Mesendoderm (in vitro differentiated cells): ENCODE measurements at regions not wholly inside any gene's neighbourhood (a gene's known extent, or its start where the extent isn't known, plus 50 kb on each side); places are given as distances from the start of the nearest gene placed in this dataset.

Source experiments
- DNase-seq: peaks from one replicate; pipeline ENCODE4 v3.0.0; 2013
- H2AK5ac ChIP-seq: 2 replicates; pipeline ENCODE4 v1.6.1; 2013; ENCODE audit warnings: low read length, inconsistent platforms
- H2BK120ac ChIP-seq: 2 replicates; pipeline ENCODE4 v1.6.1; 2013; ENCODE audit warnings: low read depth, mild to moderate bottlenecking, low read length, moderate library complexity, mixed read lengths
- H2BK15ac ChIP-seq: replicated peaks from 2 replicates; pipeline ENCODE4 v1.6.1; 2013; ENCODE audit warnings: low read depth, mild to moderate bottlenecking, moderate library complexity
- H2BK5ac ChIP-seq: 2 replicates; pipeline ENCODE4 v1.6.1; 2013; ENCODE audit warnings: low read length, inconsistent platforms
- H3K18ac ChIP-seq: 2 replicates; pipeline ENCODE4 v1.6.1; 2013; ENCODE audit warnings: mild to moderate bottlenecking, low read length, mixed read lengths
- H3K23ac ChIP-seq: one replicate; pipeline ENCODE4 v1.6.1; 2013; ENCODE audit warnings: low read length
- H3K27ac ChIP-seq: 2 replicates; pipeline ENCODE4 v1.5.1; 2013; ENCODE audit warnings: low read depth, mild to moderate bottlenecking, inconsistent platforms, low read length, moderate library complexity
- H3K27me3 ChIP-seq: 2 replicates; pipeline ENCODE4 v1.6.1; 2013; ENCODE audit warnings: low read length, control low read depth, mild to moderate bottlenecking, inconsistent platforms; ENCODE audit not compliant: insufficient read depth, poor library complexity
- H3K36me3 ChIP-seq: 2 replicates; pipeline ENCODE4 v1.6.1; 2013; ENCODE audit warnings: low read length, inconsistent platforms; ENCODE audit not compliant: control insufficient read depth, insufficient read depth
- H3K4ac ChIP-seq: one replicate; pipeline ENCODE4 v1.6.1; 2013; ENCODE audit warnings: low read depth, mild to moderate bottlenecking, low read length, moderate library complexity
- H3K4me1 ChIP-seq: 2 replicates; pipeline ENCODE4 v1.6.1; 2013; ENCODE audit warnings: low read depth, low read length, inconsistent platforms; ENCODE audit not compliant: control insufficient read depth
- H3K4me2 ChIP-seq: 2 replicates; pipeline ENCODE4 v1.6.1; 2013; ENCODE audit warnings: low read length
- H3K4me3 ChIP-seq: 2 replicates; pipeline ENCODE4 v1.5.1; 2013; ENCODE audit warnings: mild to moderate bottlenecking, low read length
- H3K56ac ChIP-seq: one replicate; pipeline ENCODE4 v1.6.1; 2013; ENCODE audit warnings: low read length
- H3K79me1 ChIP-seq: 2 replicates; pipeline ENCODE4 v1.6.1; 2013; ENCODE audit warnings: low read length, inconsistent platforms
- H3K79me2 ChIP-seq: 2 replicates; pipeline ENCODE4 v1.6.1; 2013; ENCODE audit warnings: mild to moderate bottlenecking, low read length; ENCODE audit not compliant: control insufficient read depth, insufficient read depth
- H3K9ac ChIP-seq: 2 replicates; pipeline ENCODE4 v1.6.1; 2013; ENCODE audit warnings: low read length, inconsistent platforms
- H4K5ac ChIP-seq: one replicate; pipeline ENCODE4 v1.6.1; 2013; ENCODE audit warnings: low read length
- H4K8ac ChIP-seq: one replicate; pipeline ENCODE4 v1.6.1; 2013; ENCODE audit warnings: low read depth, mild to moderate bottlenecking, control low read depth, low read length, moderate library complexity
- WGBS: extraction: QIAGEN DNeasy Blood & Tissue Kit; methylation state at CpG from one replicate; pipeline ENCODE4 v1.1.7; 2013; ENCODE audit warnings: low lambda C conversion rate, missing lambda C conversion rate; ENCODE audit not compliant: insufficient coverage; ENCODE audit errors: extremely low coverage; 5-methylcytosine and 5-hydroxymethylcytosine counted together

DNA sequence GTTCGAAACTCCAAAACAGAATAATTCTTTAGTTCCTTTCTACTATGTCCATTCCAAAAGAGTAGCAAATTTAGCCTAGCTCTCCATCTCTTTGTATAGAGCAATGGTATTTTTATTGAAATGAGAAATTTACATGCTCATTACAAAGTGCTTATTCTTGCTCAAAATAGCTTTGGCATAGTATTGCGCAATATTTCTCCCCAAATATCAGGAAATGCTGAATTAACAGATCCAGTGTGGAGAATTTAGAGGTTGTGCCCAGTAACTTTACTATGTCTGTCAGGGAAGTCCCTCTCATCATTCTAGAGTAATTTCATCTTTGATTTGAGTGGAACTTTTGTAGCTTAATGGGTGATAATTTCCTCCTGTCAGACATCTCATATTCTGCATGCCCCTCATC is 425.9 kb upstream of the PIK3C3 start:
- H4K5ac ChIP-seq, result no peak overlapping the region
- H2BK120ac ChIP-seq, result no peak overlapping the region
- no peak overlapping the region for H3K18ac ChIP-seq
- H3K4me1 ChIP-seq, result no peaks in the 10 kb centered on the region
- H3K79me1 ChIP-seq, result no peaks in the 10 kb centered on the region
- H2BK5ac ChIP-seq, result no peak overlapping the region
- no peak overlapping the region for H3K4me3 ChIP-seq
- H3K4ac ChIP-seq, result no peak overlapping the region
- DNase-seq, result no peak
- H3K9ac ChIP-seq, result no peak overlapping the region
- H4K8ac ChIP-seq, result no peak overlapping the region
- H2BK15ac ChIP-seq, result no peak overlapping the region
- no peaks in the 10 kb centered on the region for H3K79me2 ChIP-seq
- H3K4me2 ChIP-seq, result no peak overlapping the region
- H3K27ac ChIP-seq, result no peak overlapping the region
- no peaks in the 10 kb centered on the region for H3K27me3 ChIP-seq
- H3K23ac ChIP-seq, result no peak overlapping the region
- no peak overlapping the region for H2AK5ac ChIP-seq
- H3K36me3 ChIP-seq, result no peaks in the 10 kb centered on the region
- H3K56ac ChIP-seq, result no peak overlapping the region
- WGBS, result no CpG with 5 or more reads among the region's 2 CpGs

DNA sequence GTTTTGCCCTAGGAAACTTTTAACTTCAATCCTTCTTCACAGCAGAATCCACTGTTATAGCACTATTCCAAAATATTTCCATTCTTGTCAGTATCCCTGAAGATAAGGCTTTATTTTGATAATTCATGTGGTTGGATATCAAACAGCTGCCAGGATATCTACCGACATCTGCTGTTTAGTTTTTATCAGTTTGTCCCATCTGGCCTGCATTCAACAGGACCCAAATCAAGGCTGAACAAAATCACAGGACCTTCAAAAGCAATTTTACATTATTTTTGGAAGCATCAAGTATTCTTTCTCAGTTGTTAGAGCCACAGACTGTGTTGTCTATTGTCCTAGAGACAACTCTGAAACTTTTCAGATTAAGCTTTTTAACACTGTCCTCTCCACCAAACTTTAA is 429.0 kb upstream of the PIK3C3 start:
- Histone ChIP-seq H3K79me2 (no peaks in the 10 kb centered on the region), H4K8ac (no peak overlapping the region), H3K4ac (no peak overlapping the region), H3K27me3 (no peaks in the 10 kb centered on the region), H3K56ac (no peak overlapping the region), H4K5ac (no peak overlapping the region), H3K18ac (no peak overlapping the region), H3K23ac (no peak overlapping the region), H2BK120ac (no peak overlapping the region), H2BK15ac (no peak overlapping the region), H3K79me1 (no peaks in the 10 kb centered on the region), H2BK5ac (no peak overlapping the region), H2AK5ac (no peak overlapping the region), H3K36me3 (no peaks in the 10 kb centered on the region), H3K4me3 (no peak overlapping the region), H3K4me1 (no peaks in the 10 kb centered on the region), H3K9ac (no peak overlapping the region), H3K27ac (no peak overlapping the region), H3K4me2 (no peak overlapping the region)
- no CpG with 5 or more reads among the region's 1 CpG for WGBS
- DNase-seq, result no peak

DNA sequence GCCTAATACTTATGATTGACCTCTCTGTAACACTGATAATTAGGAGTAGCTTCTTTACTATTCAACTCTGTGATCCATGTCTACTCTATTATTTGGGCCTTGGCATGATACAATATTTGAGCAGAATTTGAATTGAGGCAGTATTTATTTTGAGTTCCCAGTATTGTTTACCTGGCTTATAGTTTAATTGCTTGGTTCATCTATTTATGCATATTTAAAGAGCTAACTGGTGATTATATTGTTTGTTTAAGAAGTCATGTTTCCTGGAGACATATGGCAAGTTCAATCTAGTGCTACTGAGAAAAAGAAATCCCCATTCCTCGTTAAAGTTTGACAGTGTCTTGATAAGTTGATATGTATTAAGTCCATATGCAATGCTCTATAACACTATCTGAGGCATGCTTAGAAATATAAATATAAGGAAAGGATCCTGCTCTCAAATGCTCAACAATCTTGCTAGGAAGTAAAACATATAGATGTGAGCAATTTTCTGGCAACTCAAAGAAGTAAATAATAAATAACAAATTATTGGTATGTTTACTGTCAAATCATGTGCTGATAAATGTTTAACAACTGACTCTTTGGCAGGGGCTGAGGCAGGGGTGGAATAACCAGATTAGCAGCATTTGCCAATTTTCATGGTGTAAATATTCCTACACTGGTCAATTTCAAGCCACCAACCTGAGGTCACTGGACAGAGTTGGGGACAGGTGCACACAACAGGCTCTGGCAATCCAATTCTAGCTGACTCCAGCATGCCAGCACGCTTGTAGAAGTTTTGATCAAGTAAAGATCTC is 430.2 kb upstream of the PIK3C3 start:
- no peak overlapping the region for H3K56ac ChIP-seq
- no peak overlapping the region for H3K27ac ChIP-seq
- H3K4me1 ChIP-seq, result no peaks in the 10 kb centered on the region
- no peak overlapping the region for H4K8ac ChIP-seq
- no peak overlapping the region for H3K4me3 ChIP-seq
- no CpG with 5 or more reads among the region's 2 CpGs for WGBS
- no peak overlapping the region for H3K4ac ChIP-seq
- H2BK5ac ChIP-seq, result no peak overlapping the region
- H3K79me2 ChIP-seq, result no peaks in the 10 kb centered on the region
- H2BK120ac ChIP-seq, result no peak overlapping the region
- H3K27me3 ChIP-seq, result no peaks in the 10 kb centered on the region
- H3K18ac ChIP-seq, result no peak overlapping the region
- H3K9ac ChIP-seq, result no peak overlapping the region
- no peak overlapping the region for H2AK5ac ChIP-seq
- no peaks in the 10 kb centered on the region for H3K79me1 ChIP-seq
- no peaks in the 10 kb centered on the region for H3K36me3 ChIP-seq
- no peak overlapping the region for H4K5ac ChIP-seq
- H3K4me2 ChIP-seq, result no peak overlapping the region
- H3K23ac ChIP-seq, result no peak overlapping the region
- H2BK15ac ChIP-seq, result no peak overlapping the region
- no peak for DNase-seq

DNA sequence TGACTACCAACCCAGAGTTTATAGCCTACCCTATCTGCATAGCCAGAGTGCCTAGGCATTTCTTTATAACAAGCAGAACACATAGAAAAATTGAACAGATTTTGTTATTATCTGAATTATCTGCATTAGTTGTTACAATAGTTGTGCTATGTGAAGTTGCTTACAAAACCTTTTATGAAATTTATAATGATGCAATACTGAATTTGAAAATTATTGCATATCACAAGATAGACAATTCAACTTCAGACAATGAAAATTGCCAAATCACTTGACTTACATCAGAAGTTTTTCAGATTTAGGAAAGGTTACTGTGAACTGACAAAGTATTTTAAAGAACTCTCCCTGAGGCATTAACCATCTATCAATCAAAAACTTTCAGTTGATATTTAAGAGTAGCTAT is 437.9 kb upstream of the PIK3C3 start:
- no peak overlapping the region for H4K8ac ChIP-seq
- H3K23ac ChIP-seq, result no peak overlapping the region
- H2BK120ac ChIP-seq, result no peak overlapping the region
- H2BK5ac ChIP-seq, result no peak overlapping the region
- no peak overlapping the region for H3K4ac ChIP-seq
- no peak overlapping the region for H3K9ac ChIP-seq
- H3K79me1 ChIP-seq, result no peaks in the 10 kb centered on the region
- no peaks in the 10 kb centered on the region for H3K4me1 ChIP-seq
- H2AK5ac ChIP-seq, result no peak overlapping the region
- no peak overlapping the region for H2BK15ac ChIP-seq
- H3K27ac ChIP-seq, result no peak overlapping the region
- no peak for DNase-seq
- no peak overlapping the region for H3K56ac ChIP-seq
- no peaks in the 10 kb centered on the region for H3K79me2 ChIP-seq
- H4K5ac ChIP-seq, result no peak overlapping the region
- H3K27me3 ChIP-seq, result no peaks in the 10 kb centered on the region
- no peaks in the 10 kb centered on the region for H3K36me3 ChIP-seq
- no peak overlapping the region for H3K4me3 ChIP-seq
- no peak overlapping the region for H3K18ac ChIP-seq
- H3K4me2 ChIP-seq, result no peak overlapping the region

- Histone ChIP-seq H3K79me2 (no peaks in the 10 kb centered on the region), H3K4me2 (no peak overlapping the region), H2AK5ac (no peak overlapping the region), H3K79me1 (no peaks in the 10 kb centered on the region), H3K23ac (no peak overlapping the region), H2BK15ac (no peak overlapping the region), H3K56ac (no peak overlapping the region), H3K27ac (no peak overlapping the region), H2BK5ac (no peak overlapping the region), H4K5ac (no peak overlapping the region), H3K4me1 (no peaks in the 10 kb centered on the region), H3K18ac (no peak overlapping the region), H4K8ac (no peak overlapping the region), H3K4ac (no peak overlapping the region), H3K36me3 (no peaks in the 10 kb centered on the region), H3K4me3 (no peak overlapping the region), H3K27me3 (no peaks in the 10 kb centered on the region), H2BK120ac (no peak overlapping the region), H3K9ac (no peak overlapping the region)
- no CpG with 5 or more reads among the region's 3 CpGs for WGBS
- no peak for DNase-seq
These were observed 441.6 kb upstream of the PIK3C3 start for GRCh38 chr18:41513438-41513837.

GRCh38 chr18:41504316-41504715 is 450.7 kb upstream of the PIK3C3 start:
- Histone ChIP-seq H3K56ac (no peak overlapping the region), H3K36me3 (no peaks in the 10 kb centered on the region), H2BK120ac (no peak overlapping the region), H3K18ac (no peak overlapping the region), H2AK5ac (no peak overlapping the region), H3K27ac (no peak overlapping the region), H3K9ac (no peak overlapping the region), H3K79me1 (no peaks in the 10 kb centered on the region), H3K79me2 (no peaks in the 10 kb centered on the region), H2BK15ac (no peak overlapping the region), H4K8ac (no peak overlapping the region), H3K4me3 (no peak overlapping the region), H3K27me3 (no peaks in the 10 kb centered on the region), H4K5ac (no peak overlapping the region), H2BK5ac (no peak overlapping the region), H3K23ac (no peak overlapping the region), H3K4me1 (no peaks in the 10 kb centered on the region), H3K4ac (no peak overlapping the region), H3K4me2 (no peak overlapping the region)
- DNase-seq, result no peak
- 100% methylated on average over 2 of the region's 3 CpGs for WGBS
